ENCODE measurements at regions not wholly inside any gene's neighbourhood (a gene's known extent, or its start where the extent isn't known, plus 50 kb on each side); places are given as distances from the start of the nearest gene placed in this dataset.

DNA sequence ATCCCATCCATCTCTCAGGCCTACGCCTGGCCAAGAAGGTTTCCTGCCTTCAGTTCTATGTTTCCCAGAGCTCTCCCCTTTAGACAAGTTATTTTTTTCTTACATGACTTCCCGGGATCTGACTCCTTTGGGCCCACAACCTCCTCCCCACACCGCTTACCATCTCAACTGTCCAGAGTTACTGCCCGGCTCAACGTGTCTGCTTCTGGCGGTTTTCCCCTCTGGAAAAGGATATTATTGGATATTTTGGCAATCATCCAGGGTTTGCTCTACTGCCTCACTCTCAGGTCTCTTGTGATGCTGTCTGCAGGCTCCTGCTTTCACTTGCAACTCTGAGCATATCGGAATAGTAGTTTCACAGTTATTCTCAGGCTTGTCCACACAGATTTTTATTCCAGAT lies 318.2 kb upstream of the CAMK1G start:
- DNase-seq (ENCODE audit: low read depth): no peak

DNA sequence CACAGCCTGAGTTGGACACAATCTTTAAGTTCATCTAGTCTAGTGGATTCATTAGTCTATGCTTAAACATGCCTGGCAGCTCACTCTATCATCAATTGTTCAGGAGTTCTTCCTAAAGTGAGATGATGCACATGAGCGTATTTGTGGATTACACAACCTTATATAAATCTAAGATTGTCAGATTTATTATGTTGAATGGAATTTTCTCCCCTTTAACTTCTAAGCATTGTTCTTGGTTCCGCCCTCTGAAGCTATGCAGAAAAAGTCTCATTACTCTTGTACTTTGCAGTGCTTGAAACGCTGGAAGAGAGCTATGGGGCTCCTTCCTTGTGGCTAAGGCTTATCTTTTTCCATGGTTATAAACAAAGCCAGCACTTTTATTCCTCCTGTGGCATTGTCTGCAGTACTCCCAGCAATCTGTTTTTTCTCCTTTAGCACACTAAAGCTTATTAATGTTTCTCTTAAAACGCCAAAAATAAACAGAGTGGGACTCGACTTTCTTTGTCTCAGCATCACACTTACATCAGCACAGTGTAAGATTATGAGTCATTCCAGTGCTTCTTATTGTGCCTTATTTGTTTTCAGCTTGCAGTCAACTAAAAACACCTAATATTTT lies 316.8 kb upstream of the CAMK1G start:
- DNase-seq (ENCODE audit: low read depth): no peak

DNA sequence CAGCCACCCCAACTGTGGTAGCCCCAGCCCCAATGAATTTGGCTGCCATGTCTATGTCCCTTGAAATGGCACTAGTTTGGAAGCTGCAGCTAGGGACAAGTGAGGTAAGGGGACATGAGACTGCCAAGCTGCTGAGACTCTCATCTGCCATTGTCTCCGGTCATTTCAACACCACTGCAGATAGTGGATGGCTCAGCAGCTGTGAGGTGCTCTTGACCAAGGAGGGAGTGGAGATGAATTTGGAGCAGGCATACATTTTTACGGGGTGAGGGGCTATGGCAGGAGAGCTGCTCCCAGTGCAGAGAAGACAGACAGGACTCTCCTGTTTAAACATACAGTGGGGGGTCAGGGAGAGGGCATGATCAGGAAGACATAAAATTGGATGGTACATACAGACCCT lies 315.5 kb upstream of the CAMK1G start:
- DNase-seq (ENCODE audit: low read depth): no peak

DNA sequence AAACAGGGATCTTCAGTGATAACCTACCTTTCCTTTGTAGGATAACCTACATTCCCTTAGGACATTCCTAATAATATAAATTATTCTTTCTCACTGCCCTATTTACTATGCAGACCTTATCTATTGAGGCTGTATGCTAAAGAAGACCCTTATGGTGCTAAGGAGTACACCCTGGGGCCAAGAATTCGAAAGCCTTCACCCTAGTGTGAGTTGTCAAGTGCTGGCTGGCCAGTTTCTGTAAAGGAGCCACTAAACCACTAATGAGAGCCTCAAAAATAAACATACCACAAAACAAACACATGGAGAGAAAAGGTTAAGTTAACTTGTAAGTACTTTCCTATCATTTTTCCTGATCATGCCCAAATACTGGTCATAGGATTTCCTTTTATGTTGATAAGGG lies 315.0 kb upstream of the CAMK1G start:
- no peak for DNase-seq (ENCODE audit: low read depth)

DNA sequence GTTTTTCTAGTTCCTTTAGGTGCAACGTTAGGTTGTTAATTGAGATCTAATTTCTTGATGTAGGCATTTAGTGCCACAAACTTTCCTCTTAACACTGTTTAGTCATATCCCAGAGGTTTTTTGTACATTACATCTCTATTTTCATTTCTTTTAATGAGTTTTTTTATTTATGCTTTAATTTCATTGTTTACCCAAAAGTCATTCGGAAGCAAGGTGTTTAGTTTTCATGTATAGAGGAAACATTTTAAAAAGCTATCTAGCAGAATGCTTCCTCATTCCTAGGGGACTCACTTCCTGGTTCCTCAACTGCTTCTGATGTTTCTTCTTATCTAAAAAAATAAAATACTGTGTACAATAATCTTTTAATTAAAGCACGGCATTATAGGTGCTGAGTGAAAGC lies 307.2 kb upstream of the CAMK1G start:
- no peak for DNase-seq (ENCODE audit: low read depth)

DNA sequence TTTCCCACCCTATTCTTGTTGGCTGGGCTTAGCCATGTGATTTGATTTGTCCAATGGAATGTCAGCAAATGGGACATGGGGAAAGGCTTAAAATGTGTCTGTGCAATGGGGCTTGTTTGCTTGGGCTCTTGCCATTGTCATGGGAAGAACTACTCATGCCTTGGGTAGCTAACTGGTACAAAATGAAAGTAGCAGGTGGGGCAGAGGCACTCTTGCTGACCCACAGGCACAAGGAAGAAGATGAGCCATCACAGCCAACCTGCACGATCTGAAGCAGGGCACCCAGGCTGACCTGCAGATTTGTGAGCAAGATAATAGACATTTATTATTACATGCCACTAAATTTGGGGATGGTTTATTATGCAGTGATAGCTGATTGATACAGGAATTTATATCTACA lies 305.9 kb upstream of the CAMK1G start:
- DNase-seq (ENCODE audit: low read depth): no peak

DNA sequence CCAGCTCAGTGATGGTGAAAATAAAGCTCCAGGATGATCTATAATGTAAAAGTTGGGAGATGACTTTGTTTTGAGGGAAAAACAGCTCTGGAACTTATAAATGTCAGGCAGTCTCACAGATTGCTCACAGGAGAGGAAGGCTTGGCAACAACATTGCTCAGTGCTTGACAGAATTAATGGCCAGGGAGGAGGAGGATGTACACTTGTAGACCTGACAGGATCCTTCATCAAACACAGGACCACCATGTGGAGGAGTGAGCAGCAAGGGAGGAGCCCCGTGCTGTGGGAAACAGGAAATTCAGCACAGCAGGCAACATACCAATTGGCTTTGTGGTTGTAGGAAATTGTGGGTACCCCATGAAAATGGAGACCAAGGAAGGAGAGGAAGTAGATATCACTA lies 291.8 kb upstream of the CAMK1G start:
- no peak for DNase-seq (ENCODE audit: low read depth)

DNA sequence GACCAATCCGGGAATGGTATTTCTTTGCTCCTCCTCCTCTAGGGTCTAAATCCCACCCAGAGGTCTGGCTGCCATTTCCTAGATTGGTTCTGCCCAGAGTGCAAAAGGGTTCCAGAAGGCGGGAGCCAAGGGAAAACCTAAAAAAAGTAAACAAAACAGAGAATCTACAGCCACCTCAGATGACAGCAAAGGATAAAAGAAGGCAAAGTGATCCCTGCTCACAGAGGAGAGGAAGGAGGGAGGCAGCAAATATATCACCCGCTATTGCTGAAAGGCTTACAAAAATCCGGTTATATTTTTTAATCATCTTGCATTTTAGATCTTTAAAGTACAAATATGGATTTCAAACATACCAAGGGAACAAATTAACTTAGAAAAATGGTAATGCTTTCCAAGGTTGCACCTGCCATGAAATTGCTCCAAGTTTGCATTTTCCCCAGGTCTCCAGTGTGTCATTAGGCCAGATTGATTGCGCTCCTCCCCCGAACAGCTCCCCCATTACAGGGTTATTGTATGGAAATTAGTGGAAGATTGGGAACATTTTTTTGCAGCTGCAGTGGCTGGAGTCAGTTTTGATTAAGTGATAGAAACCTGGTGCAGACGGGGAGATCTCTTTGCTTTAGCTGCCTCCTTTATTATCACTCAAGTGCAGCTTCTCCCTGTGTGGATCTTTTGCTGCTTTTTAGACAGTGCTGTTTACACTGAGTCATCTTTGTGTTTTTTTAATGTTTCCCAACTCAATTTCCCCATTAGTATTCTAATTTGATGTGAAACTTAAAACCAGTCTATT lies 280.5 kb upstream of the CAMK1G start:
- no peak for DNase-seq (ENCODE audit: low read depth)

DNA sequence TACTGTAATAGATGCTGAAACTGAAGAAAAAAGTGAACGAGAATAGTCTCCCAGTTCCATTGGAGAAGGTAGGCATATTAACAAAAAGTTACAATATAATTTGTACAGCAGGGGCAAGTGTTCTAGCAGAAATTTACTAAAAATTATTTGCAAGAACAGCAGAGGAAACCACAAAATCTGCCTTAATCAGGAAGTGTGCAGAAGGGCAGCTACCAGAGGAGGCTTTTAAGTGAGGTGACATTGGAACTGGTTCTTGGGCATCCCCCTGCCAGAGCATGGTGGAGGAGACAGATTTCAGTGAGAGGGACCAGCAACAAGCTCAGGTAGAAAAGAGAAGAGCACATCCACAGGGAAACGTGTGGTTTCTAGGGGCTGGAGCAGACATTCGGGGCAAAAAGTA lies 279.3 kb upstream of the CAMK1G start:
- no peak for DNase-seq (ENCODE audit: low read depth)

DNA sequence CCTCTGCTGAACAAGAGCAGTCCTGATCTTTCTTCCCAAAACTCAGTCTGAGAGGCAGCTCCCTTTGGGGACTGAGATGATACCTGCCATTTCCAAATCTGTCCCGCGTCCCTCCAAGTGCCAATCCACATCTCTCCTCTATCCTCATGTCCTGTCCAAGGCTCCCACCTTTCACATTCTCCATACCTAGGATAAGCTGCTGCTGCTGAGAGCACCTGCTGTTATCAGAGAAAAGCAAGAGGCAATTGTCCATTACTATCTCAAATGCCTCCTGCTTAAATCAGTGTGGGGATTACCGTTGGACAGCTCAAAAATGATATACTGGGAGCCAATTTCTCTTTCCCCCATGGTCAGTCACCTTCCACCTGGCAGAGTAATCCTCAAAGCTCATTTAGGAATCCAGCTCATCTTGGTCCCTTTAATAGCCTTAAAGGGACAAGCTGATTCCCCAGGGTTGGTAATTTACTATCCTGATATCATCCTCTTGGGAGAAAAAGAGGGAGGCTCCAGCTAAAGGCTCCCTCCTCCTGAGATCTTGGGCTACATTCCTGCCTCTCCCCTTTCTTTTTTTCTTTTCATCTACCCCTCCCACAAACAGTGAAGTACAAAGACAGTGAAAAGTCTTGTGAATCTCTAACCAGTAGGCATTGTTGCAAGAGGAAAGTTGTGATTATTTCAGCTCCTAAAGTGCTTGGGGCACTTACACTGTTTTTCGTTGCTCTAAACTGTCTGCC lies 278.1 kb upstream of the CAMK1G start:
- DNase-seq (ENCODE audit: low read depth): no peak

DNA sequence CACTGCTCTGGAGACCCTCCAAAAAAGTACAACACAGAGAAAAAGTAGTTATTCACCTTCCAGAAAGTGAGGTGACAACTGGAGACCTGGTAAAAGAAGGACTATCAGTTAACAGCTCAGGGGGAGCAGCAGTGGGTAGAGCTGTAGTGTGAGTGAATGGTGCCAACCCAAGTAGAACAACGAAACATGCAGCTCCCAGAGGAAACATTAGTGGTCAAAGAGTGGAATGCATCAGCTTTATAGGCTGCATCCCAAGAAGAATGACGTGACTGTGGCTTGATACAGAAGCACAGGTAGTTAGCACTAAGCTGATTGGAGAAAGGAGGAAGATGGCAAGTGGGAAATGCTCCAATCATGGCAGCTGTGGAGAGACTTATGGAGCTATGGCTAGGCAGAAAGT lies 275.7 kb upstream of the CAMK1G start:
- DNase-seq (ENCODE audit: low read depth): no peak

DNA sequence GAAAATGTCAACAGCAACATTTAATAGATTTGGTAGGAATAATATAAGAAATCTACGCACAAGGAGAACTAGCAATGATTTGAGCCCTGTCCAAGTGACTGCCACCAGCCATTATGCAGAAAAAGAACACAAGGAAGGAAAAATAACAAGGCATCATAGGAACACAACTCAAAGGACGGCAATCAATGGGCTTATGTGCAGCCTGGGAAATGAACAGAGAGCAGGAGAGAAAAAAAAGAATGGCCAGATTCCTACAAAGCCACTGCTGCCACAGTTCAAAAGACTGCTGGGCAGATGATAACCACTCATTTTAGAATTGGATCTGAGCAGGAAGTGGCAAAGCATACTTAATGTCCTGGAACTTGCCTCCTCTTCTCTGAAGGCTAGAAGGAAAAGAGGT lies 274.3 kb upstream of the CAMK1G start:
- no peak for DNase-seq (ENCODE audit: low read depth)

DNA sequence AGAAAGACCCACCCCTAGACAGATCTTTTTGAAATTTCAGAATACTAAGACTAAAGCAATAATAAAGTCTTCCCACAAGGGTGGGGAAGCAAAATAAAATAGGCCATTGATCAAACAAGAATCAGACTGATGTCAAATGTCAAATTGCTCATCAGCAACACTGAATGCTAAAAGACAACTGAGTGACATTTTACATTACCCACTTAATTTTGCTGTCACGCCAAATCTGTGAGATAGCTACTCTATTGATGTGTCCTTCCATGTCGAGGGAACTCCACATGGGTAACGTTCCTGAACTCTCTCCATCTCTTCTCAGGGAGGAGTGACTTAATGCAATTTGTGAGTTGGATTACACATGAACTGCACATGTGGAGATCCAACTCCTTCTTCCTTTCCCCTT lies 271.7 kb upstream of the CAMK1G start:
- DNase-seq (ENCODE audit: low read depth): no peak

DNA sequence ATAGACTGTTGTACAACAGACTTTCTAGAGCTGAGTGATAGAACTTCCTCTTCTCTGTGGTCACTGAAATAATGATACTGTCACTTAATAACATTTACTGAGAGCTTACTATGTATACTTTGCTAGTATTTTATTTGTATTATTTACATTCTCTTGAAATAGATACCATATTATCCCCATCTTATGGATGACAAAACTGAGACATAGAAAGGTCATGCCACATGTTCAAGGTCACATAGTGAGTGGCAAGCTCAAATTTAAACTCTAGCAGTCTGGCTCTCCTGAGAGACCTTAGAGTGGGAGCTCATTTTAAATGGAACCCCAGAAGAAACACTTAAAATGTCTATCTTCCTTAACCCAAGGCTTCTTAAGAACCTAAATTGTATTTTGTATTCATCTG lies 266.6 kb upstream of the CAMK1G start:
- DNase-seq (ENCODE audit: low read depth): no peak

DNA sequence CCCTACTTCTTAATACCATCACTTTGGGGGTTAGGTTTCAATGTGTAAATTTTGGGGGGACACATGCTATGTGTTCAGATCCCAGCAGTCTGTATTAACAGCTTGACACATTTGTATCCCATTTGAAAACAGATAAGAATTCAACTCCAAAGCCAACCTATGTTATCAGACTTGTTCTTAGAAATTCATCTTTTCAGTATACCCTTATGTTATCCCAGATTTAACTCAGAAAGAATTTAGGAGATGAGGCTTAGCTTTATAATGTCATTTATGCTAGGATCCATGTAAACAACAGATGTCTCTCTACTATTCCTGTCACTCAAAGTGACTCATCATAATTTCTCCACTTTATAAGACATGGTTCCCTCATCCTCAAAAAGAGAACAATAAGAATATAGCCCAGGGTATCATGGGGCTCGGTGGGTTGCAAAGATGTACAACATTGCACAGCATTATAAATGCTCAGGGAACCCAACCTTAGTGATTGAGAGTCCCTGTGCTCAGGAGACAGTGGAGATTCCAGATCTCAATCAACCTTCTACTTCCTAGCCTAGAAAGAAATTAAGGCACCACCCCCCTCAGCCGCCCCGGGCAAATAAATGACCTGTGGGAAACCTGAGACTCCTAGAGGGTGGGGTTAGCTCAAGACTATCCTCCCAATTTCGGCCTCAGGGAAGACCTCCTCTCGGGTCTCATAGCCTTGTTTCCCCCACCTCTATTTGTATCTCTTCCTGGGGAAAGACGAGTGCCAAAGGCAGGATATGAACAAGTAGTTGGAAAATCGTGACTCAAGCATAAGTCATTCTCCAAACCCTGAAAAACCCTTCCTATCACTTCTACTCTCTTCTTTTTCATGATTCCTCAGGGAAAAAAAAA lies 265.1 kb upstream of the CAMK1G start:
- no peak for DNase-seq (ENCODE audit: low read depth)

DNA sequence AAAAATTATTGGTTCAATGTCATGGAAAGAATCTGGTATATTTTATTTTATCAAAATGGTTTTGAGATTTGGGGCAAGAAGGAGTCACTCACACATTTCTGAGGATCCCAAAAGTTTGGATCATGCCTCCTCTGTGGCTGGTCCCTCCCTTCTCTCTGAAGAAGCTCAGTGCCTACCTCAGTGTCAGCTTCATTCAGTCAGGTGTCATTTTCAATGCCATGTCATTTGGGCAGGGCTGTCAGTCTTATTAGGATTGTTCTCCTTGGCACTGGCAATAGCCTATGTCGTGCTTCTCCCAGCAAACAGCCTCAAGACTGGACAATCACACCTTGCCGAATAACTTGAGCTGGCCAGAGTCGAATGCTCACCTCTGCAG lies 264.5 kb upstream of the CAMK1G start:
- DNase-seq (ENCODE audit: low read depth): no peak

DNA sequence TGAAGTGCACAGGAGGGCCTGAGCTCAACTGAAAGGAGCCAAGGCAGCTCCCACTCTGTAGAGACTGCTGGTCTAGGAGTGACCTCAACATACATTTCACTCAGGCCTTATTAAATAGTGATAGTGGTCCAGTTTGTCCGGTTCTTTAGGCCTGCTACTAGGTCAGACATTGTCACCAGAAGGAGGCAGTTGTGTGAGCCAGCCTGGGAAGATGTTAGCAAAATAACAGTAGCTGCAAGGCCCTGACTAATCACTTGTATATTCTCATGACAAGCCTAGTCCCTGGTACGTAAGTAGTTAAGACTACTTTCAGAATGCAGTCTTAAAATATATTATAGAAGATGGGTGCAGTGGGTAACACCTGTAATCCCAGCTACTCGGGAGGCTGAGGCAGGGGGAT lies 264.0 kb upstream of the CAMK1G start:
- no peak for DNase-seq (ENCODE audit: low read depth)

DNA sequence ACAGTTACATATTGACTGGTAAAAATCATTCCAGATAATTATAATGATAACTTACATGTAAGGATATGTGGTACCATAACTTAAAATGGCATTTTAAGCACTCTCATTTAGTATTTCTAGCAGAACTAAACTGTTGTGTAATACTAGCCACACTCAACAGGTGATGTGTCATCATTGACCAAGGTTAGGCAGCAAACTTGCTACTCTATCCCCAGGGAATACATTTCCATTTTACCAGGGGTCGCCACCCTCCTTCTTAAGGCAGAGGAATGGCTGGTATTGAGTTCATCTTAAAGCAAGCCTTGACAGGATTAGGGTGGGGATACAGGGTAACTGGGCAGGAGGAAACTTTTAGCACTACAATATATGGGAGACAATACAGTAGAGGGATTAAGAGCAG lies 259.8 kb upstream of the CAMK1G start:
- DNase-seq (ENCODE audit: low read depth): no peak

DNA sequence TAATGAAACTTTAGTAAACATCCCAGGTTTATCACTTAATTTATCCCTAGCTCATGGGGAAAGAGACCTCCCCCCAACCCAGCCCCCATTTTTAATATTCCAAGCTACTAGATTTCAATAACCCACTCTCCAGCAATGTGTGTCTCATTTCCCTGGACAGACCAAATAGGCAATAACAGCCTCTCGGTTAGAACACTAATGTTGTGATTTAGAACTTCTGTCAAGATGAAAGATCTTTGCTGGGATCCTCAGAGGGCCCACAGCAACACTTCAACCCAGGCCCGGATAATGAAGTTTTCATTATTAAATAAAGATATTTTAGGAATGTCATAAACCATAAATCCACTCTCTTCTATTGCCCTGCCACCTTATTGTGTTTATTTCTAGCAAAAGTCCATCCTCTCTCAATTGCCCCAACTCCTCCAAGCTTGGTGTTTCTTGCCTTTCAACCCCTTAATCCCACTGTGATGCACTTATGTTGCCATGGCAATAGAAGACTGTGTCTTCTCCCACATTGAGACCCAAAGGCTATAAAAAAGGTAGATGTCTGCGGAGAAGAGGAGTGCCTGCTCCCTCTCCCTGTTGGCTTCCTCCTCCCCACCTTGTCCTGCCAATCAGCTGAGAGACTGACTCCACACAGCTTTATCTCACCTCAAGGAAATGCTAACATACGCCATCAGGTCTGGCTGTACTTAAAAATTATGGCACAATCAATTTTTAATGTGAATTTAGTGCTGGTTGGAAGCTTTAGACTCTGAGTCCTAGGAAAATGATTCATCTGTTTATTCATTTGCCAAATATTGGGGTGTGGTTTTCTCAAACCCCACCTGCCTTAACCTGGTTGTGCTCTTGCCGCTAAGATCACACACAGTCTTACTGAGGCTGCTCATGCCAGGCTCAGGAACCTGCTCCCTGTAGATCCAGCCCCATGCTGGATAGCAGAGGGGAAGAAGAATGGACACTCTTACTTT lies 258.3 kb upstream of the CAMK1G start:
- no peak for DNase-seq (ENCODE audit: low read depth)

DNA sequence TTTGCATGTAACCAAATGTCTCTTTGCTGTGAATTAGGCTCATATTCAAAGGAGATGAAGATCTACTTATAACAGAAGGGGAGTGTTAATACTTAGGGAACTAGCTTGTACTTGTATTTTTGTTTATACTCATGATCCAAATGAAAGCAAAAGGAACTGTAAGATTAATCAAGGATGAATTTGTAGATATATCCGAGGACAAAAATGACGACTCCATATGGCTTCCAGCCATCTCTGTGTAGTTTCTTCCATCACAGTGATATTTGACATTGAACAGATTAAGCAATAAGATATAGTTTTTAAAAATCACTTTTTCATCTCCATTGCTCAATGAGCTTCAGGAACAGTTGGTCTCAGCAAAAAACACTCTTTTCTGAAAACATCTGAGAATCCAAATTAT lies 257.4 kb upstream of the CAMK1G start:
- DNase-seq (ENCODE audit: low read depth): no peak

DNA sequence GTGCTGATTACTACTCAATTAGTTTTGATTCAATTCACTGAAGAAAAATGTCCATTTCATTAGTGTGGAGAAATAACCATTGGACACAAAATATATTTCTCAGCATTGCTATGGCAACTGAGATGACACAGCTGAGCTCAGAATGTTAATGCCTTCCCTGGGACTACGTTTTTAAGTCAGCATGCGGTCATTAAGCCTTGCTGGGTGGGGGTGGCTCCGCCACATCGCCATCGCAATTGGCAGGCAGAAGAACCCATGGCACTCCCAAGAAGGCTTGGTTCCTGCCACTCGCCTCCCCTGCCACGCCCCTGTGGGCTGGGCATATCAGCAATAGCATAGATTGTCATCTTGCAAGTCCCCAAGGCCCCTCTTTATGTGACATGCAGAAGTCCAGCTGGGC lies 256.7 kb upstream of the CAMK1G start:
- no peak for DNase-seq (ENCODE audit: low read depth)
